ENCODE measurements at regions not wholly inside any gene's neighbourhood (a gene's known extent, or its start where the extent isn't known, plus 50 kb on each side); places are given as distances from the start of the nearest gene placed in this dataset.

DNA sequence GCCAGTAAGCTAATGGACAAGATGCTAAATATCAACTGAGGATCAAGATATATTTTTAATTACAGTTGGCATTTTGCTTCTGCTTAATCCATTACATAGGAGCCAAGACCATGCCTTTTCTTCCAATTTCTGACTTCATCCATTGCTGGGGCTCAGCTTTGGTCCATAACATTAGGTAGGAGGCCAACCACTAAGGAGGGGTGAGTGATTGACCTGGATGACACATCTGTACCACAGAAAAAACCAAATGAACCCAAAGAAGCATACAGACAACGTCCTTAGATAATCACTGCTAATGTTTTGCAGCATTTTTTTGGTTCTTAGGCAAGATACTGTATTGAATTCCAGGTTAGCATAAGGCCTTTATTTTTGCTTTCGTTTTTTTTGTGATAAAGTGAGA lies 353.2 kb upstream of the KCNH8 start:
- no peak for DNase-seq (ENCODE audit: low read depth)
- in situ Hi-C loops (cut with HindIII; ENCODE audit: low pct_unique_long_range_greater_than_20kb, low sequenced_read_pairs), result no loop called here

DNA sequence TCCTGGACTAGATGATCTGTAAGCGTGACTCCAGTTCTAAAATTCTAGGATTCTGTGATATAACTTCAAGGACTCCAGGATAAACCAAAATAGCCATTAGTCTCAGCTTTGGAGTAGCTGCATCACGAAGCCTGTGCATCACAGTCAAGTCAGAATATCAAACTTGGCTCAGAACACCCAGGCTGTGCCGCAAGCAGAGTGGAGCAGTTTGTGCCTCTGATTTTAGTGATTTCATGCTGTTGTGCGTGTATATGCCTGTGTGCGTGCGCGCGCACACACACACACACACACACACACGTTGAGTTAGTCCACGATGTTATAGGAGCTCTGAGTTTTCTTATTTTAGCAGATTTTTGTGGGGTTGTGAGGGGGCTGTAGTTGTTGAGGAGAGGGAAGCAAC lies 356.6 kb upstream of the KCNH8 start:
- DNase-seq (ENCODE audit: low read depth), result no peak
- in situ Hi-C loops (cut with HindIII; ENCODE audit: low pct_unique_long_range_greater_than_20kb, low sequenced_read_pairs), result no loop called here

DNA sequence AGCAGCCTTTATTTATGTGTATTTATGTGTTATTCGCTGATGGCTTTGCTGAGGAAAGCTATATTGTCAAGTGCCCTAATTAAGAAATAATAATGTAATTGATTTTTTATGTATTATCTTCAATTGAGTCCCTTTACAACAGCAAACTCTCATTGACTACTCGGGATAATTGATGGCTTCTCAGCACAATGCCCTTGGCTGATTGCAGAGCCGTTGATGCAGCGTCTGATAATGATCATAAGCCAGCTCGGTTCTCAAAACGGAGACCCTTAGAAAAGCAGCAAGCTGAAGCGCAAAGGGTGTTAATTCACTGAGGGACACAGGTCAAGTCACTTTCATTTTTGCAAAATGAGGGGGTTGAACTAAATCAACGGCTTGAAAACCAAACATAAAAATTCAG lies 357.1 kb upstream of the KCNH8 start:
- in situ Hi-C loops (cut with HindIII; ENCODE audit: low pct_unique_long_range_greater_than_20kb, low sequenced_read_pairs), result no loop called here
- no peak for DNase-seq (ENCODE audit: low read depth)

DNA sequence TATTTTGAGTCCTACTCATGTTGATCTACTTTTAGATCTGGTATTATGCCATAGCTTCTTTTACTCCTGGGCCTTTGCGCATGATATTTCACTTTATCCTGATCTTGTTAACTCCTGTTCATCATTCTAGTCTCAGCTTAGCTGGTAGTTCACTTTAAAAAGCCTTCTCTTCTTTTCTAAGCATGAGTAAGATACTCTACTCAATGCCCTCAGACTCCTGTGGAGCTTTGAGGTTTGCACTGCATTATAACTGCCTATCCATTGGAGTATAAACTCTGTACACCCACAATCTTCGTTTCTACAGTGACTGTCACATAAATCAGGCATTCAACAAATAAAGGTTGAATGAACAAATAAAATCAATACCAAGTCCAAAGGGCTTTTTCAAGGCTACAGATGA lies 357.9 kb upstream of the KCNH8 start:
- DNase-seq (ENCODE audit: low read depth), result no peak
- in situ Hi-C loops (cut with HindIII; ENCODE audit: low pct_unique_long_range_greater_than_20kb, low sequenced_read_pairs), result no loop called here

DNA sequence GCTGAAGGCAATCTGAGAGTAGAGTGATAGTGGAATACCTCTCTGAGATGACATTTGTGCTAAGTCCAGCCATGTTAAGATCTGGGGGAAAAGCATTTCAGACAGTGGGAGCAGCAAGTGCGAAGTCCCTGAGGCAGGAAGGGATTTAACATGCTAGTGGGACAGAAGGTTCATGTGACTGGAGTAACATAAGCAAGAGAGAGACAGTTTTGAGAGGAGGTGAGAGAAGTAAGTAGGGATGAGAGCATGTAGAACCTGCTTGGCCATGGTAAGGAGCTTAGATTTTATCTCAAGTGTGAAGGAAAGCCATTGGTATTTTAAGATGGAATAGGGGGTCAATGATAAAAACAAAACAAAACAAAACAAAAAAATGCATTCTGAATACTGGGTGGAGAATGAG lies 358.6 kb upstream of the KCNH8 start:
- in situ Hi-C loops (cut with HindIII; ENCODE audit: low pct_unique_long_range_greater_than_20kb, low sequenced_read_pairs), result no loop called here

DNA sequence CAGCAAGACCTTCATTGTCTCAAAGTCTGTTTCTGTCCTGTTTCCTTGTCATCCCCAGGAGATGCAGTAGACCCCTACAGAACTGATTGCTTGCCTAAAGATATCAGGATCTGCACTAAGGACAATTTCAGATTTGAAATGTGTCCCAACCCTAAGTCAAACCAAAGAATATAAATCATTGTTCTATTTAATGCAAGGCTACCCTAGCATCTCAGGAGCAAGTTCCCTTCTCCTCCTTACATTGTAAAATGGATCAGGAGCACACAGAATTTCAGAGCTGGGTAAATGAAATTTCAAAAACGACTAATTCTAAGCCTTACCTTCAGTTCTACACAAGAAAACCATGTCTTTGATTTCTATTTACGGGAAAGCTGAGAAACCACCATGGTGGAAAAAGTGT lies 360.9 kb upstream of the KCNH8 start:
- DNase-seq (ENCODE audit: low read depth), result no peak
- in situ Hi-C loops (cut with HindIII; ENCODE audit: low pct_unique_long_range_greater_than_20kb, low sequenced_read_pairs), result no loop called here

More for the DNA sequence above, 358.6 kb upstream of the KCNH8 start:
- no peak for DNase-seq (ENCODE audit: low read depth)

DNA sequence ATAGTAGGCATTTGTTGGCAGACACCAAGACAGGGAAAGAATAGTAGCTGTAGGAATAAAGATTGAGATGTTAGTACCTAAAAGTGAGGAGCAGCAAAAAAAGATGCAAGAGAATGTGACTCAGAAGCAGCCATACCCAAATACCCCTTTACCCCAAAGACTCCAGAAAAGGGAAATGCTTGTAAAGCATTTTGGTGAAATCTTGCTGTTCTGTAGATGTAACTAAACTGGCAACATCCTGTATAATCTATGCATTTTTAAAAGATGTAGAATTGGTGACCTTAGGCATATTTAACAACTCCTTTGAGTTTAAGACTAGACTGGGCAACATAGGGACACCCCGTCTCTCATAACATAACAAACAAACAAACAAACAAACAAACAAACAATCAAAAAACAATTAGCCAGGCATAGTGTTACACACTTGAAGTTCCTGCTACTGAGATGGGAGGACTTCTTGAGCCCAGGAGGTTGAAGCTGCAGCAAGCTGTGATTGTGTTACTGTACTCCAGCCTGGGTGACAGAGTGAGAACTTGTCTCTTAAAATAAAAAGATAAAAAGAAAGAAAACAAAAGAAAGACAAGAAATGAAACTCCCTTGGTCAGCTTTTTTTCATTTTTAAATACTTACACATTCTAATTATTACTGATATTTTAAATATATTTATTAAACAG lies 361.5 kb upstream of the KCNH8 start:
- in situ Hi-C loops (cut with HindIII; ENCODE audit: low pct_unique_long_range_greater_than_20kb, low sequenced_read_pairs), result no loop called here
- DNase-seq (ENCODE audit: low read depth), result no peak

DNA sequence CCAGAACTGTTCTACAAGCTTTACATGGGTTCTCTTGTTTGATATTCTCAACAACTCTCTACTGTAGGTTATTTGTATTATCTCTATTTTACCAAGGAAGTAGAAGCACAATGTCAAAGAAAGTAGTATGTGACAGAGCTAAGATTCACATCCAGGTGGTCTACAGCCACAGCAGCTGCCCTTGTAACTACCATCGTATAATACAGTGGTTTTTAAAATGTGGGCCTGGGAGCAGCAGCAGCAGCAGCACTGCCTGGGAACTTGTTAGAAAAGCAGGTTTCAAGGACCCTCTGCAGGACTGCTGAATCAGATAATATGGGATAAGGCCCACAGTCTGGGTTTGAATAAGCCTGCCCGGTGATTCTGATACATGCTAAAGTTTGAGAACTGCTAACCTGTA lies 357.1 kb upstream of the SATB1 start:
- in situ Hi-C loops (cut with HindIII; ENCODE audit: low pct_unique_long_range_greater_than_20kb, low sequenced_read_pairs), result no loop called here
- DNase-seq (ENCODE audit: low read depth), result no peak

DNA sequence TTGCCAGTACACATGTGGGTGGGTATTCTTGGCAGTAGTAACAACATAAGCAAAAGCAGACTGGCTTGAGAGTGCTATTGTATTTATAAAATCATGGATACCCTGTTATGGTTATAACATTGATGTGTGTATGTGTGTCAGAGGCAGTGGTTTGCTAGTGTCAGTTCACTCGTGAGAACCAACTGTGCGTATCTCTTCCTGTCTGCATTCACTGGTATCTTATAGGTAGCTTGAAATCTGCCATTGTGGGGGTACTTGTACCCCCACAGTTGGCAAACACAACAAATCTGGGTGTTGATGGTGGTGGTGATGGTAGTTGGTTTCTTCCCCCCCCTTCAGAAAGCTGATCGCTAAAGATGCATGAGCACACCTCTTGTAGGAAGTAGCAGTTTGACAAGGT lies 355.8 kb upstream of the SATB1 start:
- in situ Hi-C loops (cut with HindIII; ENCODE audit: low pct_unique_long_range_greater_than_20kb, low sequenced_read_pairs), result no loop called here
- no peak for DNase-seq (ENCODE audit: low read depth)

DNA sequence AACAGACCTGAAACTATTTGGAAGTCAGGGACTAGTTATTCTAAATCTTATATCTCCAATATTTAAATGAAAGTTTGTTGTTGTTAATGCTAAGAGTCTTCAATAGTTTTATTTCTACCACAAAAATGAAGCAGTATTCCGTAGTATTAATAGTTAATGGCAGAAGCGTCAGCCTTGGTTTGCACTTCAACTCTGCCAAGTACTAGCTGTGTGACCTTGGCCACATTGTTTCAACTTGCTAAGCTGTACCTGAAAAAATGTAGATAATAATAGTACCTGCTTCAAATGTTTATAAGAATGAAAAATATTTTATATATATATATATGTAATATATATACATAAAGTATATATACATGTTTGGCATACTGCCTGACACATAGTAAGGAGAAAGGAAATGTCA lies 354.6 kb upstream of the SATB1 start:
- no peak for DNase-seq (ENCODE audit: low read depth)
- in situ Hi-C loops (cut with HindIII; ENCODE audit: low pct_unique_long_range_greater_than_20kb, low sequenced_read_pairs), result no loop called here

DNA sequence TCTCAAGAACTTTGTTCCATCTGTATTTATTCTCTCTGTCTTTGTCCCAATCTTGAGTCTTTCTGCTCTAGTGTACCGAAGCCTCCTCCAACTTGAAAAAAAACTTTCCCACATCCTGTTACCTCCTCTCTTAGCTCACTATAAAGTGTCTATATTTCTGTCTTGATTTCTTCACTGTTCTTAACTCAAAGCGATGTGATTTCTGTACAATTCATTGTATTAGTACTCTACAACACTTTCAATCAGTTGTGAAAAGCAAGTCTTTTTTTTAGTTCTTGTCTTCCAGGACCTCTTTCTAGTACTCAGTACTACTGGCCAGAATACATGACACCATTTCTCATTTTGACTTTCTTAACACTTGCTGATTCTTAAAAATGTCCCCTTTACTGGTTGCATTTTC lies 353.5 kb upstream of the SATB1 start:
- in situ Hi-C loops (cut with HindIII; ENCODE audit: low pct_unique_long_range_greater_than_20kb, low sequenced_read_pairs), result no loop called here
- DNase-seq (ENCODE audit: low read depth), result no peak

DNA sequence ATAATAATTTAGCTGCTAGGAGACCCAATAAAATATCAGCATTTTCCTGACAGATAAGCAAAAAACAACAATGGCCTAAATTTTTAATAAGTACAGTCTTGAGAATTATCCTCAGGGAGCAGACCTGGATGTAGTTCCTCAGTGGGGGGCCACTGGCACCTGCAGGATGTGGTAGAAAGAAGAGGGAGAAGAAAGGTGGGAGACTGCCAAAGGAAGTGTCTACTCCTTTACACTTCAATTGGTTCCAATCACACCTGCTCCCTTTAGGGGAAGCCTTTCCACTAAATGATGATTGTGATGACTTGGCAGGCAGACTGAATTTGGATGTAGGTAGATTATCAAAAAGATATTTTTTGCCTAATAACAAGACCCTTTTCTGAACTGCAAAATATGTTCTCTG lies 353.0 kb upstream of the SATB1 start:
- in situ Hi-C loops (cut with HindIII; ENCODE audit: low pct_unique_long_range_greater_than_20kb, low sequenced_read_pairs), result no loop called here
- no peak for DNase-seq (ENCODE audit: low read depth)

DNA sequence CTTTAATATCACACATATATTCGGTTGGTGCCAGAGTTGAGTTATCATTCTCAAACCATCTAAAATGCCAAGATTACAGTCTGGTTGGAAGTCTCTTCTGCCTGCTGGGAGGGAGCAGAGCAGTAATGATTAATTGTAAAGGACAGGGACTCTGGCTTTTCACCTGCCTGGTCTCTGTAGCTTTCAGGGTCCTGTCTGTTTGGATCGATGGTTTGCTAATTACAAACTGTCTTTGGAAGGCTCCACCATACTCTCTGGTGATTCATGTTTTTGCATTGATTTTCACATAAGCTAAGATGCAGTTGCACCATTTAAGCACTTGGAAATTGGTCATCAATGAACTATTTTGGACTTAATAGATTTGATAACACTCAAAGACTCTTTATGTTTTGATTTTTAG lies 350.4 kb upstream of the SATB1 start:
- in situ Hi-C loops (cut with HindIII; ENCODE audit: low pct_unique_long_range_greater_than_20kb, low sequenced_read_pairs), result no loop called here
- DNase-seq (ENCODE audit: low read depth), result no peak

DNA sequence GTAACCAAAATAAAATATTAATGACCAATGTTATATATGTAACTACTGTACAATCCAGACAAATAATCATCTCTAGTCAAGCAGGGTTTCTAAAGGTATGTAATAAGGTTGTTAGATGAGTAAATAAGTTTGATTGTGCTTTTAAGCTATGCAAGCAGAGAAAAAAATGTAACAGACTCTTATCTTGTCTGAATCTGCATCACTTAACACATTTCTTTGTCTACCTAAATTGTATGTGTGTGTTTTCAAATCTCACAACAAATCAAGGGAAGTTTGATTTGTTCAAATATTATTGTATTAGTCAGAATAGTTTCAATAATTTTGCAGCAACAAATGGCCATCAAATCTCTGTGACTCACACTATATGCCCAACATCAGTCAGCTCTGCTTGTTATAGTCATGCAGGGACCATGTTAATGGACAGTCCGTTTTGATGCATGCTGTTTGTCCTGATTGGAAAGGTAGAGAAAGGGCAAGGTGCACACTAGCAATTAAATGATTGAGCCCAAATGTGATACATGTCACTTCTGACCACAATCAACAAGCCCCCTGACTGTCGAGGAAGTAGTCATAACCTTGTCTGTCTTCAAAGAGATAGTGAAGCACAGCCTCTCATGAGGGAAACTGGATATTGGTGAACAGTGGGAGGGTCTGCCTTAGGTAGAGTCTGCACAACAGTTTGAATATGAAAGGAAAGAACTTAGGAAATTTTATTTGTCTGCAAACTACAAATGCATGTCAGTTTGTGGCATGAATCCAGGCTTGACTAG lies 349.4 kb upstream of the SATB1 start:
- DNase-seq (ENCODE audit: low read depth), result no peak
- in situ Hi-C loops (cut with HindIII; ENCODE audit: low pct_unique_long_range_greater_than_20kb, low sequenced_read_pairs), result no loop called here

DNA sequence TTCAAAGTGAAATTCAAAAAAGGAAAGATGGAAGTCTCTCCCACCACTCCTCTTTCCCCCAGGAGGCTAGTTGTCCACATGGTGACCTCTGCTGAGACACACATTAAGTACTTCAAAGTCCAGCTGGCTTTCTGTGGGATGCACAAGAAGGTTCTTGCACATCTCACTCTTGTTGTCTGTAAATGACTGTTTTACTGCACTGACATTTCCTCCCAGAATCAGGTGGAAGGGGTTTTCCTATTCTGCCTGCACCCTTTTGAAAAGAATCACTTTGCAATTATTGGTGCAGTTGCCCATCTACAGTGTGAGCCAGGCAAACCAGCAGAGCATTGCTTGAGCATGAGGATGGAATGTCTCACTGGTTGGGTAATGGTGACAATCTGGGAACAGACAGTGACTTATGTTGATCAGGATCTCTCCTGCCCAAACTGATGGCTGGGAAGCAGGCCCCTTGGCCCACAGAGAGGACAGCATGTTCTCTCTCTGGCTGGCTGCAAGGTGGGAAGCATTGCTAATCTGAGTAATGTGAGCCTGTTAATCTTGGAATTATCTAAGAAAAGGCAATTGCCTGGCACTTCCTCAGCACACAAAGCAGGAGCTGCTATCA lies 347.7 kb upstream of the SATB1 start:
- in situ Hi-C loops (cut with HindIII; ENCODE audit: low pct_unique_long_range_greater_than_20kb, low sequenced_read_pairs), result no loop called here
- DNase-seq (ENCODE audit: low read depth), result no peak

DNA sequence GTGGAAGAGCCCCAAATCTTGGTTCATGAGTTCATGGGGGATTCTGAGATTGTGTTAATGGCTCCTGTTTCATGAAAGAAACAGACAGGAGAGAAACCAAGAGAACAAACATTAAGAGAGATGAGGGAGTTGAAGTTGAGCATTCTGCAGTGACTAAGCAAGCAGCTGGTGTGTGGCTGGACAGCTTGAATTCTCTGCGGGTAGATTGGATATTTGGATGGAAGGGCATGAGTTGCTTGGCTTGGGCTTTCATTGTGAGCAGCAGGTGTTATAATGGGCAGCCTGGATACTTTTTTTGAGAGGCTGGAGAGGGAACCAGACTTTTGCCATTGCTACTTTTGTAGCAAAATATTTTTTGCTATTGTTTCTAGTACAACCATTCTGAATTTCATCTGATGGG lies 346.8 kb upstream of the SATB1 start:
- in situ Hi-C loops (cut with HindIII; ENCODE audit: low pct_unique_long_range_greater_than_20kb, low sequenced_read_pairs), result no loop called here
- DNase-seq (ENCODE audit: low read depth), result no peak

DNA sequence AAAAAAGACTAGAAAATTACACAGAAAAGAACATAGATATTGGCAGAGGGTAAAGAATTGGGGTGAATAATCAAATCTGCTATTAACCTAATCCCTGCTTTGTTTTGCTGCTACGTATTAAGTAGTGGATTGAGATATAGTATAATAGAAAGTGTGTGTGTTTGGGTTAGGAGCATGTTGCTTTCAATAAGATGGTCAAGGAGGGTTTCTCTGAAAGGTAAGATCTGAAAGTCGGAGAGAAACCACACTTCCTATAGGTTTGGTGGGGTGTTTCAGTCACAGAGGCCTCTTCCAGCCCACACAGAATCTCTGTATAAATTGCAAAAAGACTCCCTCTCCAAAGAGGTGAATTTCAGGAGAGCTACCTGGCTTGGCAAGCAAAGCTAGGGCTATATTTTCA lies 345.7 kb upstream of the SATB1 start:
- in situ Hi-C loops (cut with HindIII; ENCODE audit: low pct_unique_long_range_greater_than_20kb, low sequenced_read_pairs), result no loop called here
- no peak for DNase-seq (ENCODE audit: low read depth)

DNA sequence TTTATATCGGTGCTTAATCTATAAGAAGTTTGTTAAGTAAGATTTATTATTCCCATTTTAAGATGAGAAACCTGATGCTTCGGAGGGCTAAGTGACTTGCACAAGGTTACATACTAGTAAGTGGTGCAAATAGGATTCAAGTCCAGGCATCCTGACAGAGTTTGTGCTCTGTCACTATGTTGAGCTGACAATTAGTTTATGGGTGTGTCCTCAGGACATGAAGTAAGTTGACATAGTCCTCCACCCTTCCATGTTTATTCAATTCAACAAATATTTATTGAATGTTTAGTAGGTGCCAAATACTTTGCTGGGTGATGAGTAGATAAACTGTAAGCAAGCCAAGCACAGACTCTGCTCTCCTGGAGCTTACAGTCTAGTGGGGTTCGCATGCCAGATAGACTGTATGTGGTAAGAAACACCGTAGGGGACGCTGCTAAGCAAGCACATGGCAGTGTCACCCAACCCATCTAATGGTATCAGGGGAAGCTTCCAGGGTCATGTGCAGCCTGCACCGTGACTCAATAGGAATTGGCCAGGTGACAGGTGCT lies 342.7 kb upstream of the SATB1 start:
- in situ Hi-C loops (cut with HindIII; ENCODE audit: low pct_unique_long_range_greater_than_20kb, low sequenced_read_pairs), result no loop called here

DNA sequence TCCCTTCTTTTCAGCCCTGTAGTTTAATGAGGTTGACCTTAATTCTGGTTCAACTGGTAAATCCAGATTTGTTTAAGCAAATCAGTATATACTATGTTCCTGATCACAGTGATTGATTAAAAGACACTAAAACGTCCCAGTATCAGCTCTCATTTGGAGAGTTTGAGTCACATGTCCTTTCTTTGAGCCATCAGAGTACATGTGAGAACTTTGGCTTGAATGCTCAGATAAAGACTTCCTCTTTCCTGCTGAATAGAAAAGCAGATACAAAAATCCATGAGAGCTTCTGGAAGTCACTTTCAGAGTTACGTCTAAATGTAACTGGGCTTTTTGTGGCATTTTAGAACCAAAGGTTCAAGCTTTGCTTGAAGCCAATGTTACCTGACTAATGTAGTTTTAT lies 341.8 kb upstream of the SATB1 start:
- in situ Hi-C loops (cut with HindIII; ENCODE audit: low pct_unique_long_range_greater_than_20kb, low sequenced_read_pairs), result no loop called here
- no peak for DNase-seq (ENCODE audit: low read depth)

More for the DNA sequence above, 342.7 kb upstream of the SATB1 start:
- no peak for DNase-seq (ENCODE audit: low read depth)
